ENCODE measurements at regions not wholly inside any gene's neighbourhood (a gene's known extent, or its start where the extent isn't known, plus 50 kb on each side); places are given as distances from the start of the nearest gene placed in this dataset.

GRCh38 chr5:85305766-85306165 is 921.1 kb upstream of the EDIL3 start:
- no peak for DNase-seq
- no peaks in the 10 kb centered on the region for H3K27me3 Mint-ChIP-seq (ENCODE audit: insufficient read depth)
- H3K9ac ChIP-seq (ENCODE audit: extremely low read depth, low read length, poor library complexity, severe bottlenecking) = no peak overlapping the region
- H3K27ac ChIP-seq (ENCODE audit: low read depth, low read length) = no peak overlapping the region
- no peaks in the 10 kb centered on the region for H3K4me1 ChIP-seq (ENCODE audit: control insufficient read depth, insufficient read depth, low read length)
- no peaks in the 10 kb centered on the region for H3K9me3 ChIP-seq (ENCODE audit: control insufficient read depth, low read length)
- H3K36me3 Mint-ChIP-seq (ENCODE audit: low read depth) = no peaks in the 10 kb centered on the region
- 96 to 100% methylated on average over 1 to 2 of the region's 3 CpGs for WGBS, 2 experiments (ENCODE audit: insufficient coverage in 1 of 2, insufficient read length in 1 of 2)
- no peak overlapping the region for H3K4me3 Mint-ChIP-seq
- no peak overlapping the region for H3K4me3 ChIP-seq (ENCODE audit: low read length)
- H3K27ac Mint-ChIP-seq = no peak overlapping the region
- no peaks in the 10 kb centered on the region for H3K4me1 Mint-ChIP-seq
- H3K36me3 ChIP-seq (ENCODE audit: control insufficient read depth, insufficient read depth, low read length) = no peaks in the 10 kb centered on the region
- H3K27me3 ChIP-seq (ENCODE audit: control insufficient read depth, insufficient read depth, low read length, poor library complexity, severe bottlenecking) = no peaks in the 10 kb centered on the region
- no peak for TF ChIP-seq CTCF (conservative IDR thresholded peaks at IDR 0.05)
- no peaks in the 10 kb centered on the region for H3K9me3 Mint-ChIP-seq

- Histone ChIP-seq H3K27ac (ENCODE audit: low read depth, low read length) (no peak overlapping the region), H3K4me1 (ENCODE audit: control insufficient read depth, insufficient read depth, low read length) (no peaks in the 10 kb centered on the region), H3K9me3 (ENCODE audit: control insufficient read depth, low read length) (no peaks in the 10 kb centered on the region), H3K27me3 (ENCODE audit: control insufficient read depth, insufficient read depth, low read length, poor library complexity, severe bottlenecking) (no peaks in the 10 kb centered on the region), H3K4me3 (ENCODE audit: low read length) (no peak overlapping the region), H3K36me3 (ENCODE audit: control insufficient read depth, insufficient read depth, low read length) (no peaks in the 10 kb centered on the region), H3K9ac (ENCODE audit: extremely low read depth, low read length, poor library complexity, severe bottlenecking) (no peak overlapping the region)
- 83% methylated on average over 7 of the region's 7 CpGs; no CpG with 5 or more reads in 1 of the 2 experiments for WGBS, 2 experiments (ENCODE audit: insufficient coverage in 1 of 2, insufficient read length in 1 of 2)
- H3K4me1 Mint-ChIP-seq = no peaks in the 10 kb centered on the region
- no peak for DNase-seq
- H3K27ac Mint-ChIP-seq = no peak overlapping the region
- H3K4me3 Mint-ChIP-seq = no peak overlapping the region
- H3K9me3 Mint-ChIP-seq = no peaks in the 10 kb centered on the region
- no peaks in the 10 kb centered on the region for H3K27me3 Mint-ChIP-seq (ENCODE audit: insufficient read depth)
- no peaks in the 10 kb centered on the region for H3K36me3 Mint-ChIP-seq (ENCODE audit: low read depth)
- TF ChIP-seq CTCF (conservative IDR thresholded peaks at IDR 0.05) = no peak
These were observed 926.9 kb upstream of the EDIL3 start for GRCh38 chr5:85311536-85311935.

- 91 to 100% methylated on average over 3 to 6 of the region's 6 CpGs for WGBS, 2 experiments (ENCODE audit: insufficient coverage in 1 of 2, insufficient read length in 1 of 2)
These were observed 935.8 kb upstream of the EDIL3 start for GRCh38 chr5:85320495-85320894.

More at GRCh38 chr5:85320495-85320894, 935.8 kb upstream of the EDIL3 start:
- Histone ChIP-seq H3K27ac (ENCODE audit: low read depth, low read length) (no peak overlapping the region), H3K36me3 (ENCODE audit: control insufficient read depth, insufficient read depth, low read length) (no peaks in the 10 kb centered on the region), H3K9me3 (ENCODE audit: control insufficient read depth, low read length) (no peaks in the 10 kb centered on the region), H3K4me1 (ENCODE audit: control insufficient read depth, insufficient read depth, low read length) (no peaks in the 10 kb centered on the region), H3K27me3 (ENCODE audit: control insufficient read depth, insufficient read depth, low read length, poor library complexity, severe bottlenecking) (no peaks in the 10 kb centered on the region), H3K4me3 (ENCODE audit: low read length) (no peak overlapping the region), H3K9ac (ENCODE audit: extremely low read depth, low read length, poor library complexity, severe bottlenecking) (no peak overlapping the region)
- Mint-ChIP-seq H3K36me3 (ENCODE audit: low read depth) (no peaks in the 10 kb centered on the region), H3K27me3 (ENCODE audit: insufficient read depth) (no peaks in the 10 kb centered on the region), H3K4me3 (no peak overlapping the region), H3K9me3 (no peaks in the 10 kb centered on the region), H3K27ac (no peak overlapping the region), H3K4me1 (no peaks in the 10 kb centered on the region)
- no peak for TF ChIP-seq CTCF (conservative IDR thresholded peaks at IDR 0.05)
- DNase-seq = peak; percentile 49
